ENCODE measurements at regions not wholly inside any gene's neighbourhood (a gene's known extent, or its start where the extent isn't known, plus 50 kb on each side); places are given as distances from the start of the nearest gene placed in this dataset.
"Not testable (repeated sequence)": the region's sequence is repeated elsewhere in the genome, so short reads cannot be mapped to it uniquely, and the experiment has no call there.

DNA sequence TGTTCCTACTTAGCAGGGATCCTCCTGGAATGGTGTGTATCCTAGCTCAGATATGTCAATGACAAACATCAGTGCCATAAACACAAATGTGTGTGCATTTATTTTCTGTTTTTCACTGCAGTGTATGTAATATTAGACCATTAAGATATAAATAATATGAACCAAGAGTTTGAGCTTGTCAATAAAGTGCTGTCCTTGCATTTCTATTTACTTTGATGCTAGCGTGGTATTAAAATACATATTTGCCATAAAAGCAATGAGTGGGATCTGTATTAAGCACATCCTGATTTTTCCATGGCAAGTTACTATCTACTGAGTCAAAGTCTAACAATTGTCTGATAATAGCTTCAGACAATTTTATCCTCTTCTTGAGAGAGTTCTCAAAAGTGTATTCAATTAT, 157.6 kb downstream of the DIRAS2 start:
- Mint-ChIP-seq H3K36me3 (ENCODE audit: insufficient read depth) (peaks cover 5% of the 10 kb centered on the region), H3K9me3 (peaks cover 0 to 5% of the 10 kb centered on the region in 2 donors), H3K27me3 (peaks cover 0 to 45% of the 10 kb centered on the region in 2 donors), H3K4me3 (no peak overlapping the region), H3K4me1 (ENCODE audit: low read depth in 2 of 2) (no peaks in the 10 kb centered on the region), H3K27ac (no peak overlapping the region)
- ATAC-seq (replicated peaks) (no peak), DNase-seq (no peak)

DNA sequence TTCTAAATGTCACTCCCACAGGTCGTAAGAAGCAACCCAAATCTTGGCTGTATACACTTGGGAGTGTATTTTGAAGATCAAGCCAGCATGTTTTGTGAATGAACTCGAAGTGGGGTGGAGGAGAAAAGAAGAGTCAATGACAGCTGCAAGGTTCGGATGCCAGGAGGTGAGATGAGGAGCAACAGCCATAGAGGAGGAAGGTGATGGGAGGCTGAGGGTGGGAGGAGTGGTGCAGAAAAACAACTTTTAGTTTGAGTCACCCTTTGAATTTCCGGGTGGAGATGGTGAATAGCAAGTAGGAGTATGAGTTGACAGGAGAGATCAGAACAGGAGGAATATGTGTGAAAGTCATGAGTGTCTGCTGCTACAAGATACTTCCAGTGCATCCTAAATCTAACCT, 153.6 kb downstream of the DIRAS2 start:
- H3K4me1 Mint-ChIP-seq (ENCODE audit: low read depth in 2 of 2): no peaks in the 10 kb centered on the region
- peaks cover 4 to 42% of the 10 kb centered on the region in 2 donors for H3K27me3 Mint-ChIP-seq
- no peak for ATAC-seq (replicated peaks)

DNA sequence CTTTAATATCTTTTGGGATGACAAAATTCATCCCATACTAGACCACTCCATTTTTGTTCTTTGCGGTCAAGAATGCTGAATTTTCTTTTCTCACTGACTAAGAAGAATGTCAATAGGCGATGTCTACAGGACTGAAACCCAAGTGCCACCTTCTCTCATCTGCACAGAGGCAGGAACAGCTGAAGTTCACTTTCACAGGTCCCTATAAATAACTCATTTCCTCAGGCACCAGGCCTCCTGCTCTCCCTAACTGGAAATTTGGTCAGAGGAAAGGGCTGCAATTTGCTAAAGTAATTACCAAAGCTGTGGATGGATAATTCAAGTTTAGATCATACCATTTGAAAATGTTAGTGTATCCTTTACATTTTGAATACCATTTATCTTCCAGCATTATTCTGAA, 142.9 kb downstream of the DIRAS2 start:
- ATAC-seq (replicated peaks) (no peak), DNase-seq (no peak)
- Mint-ChIP-seq H3K9me3 (peaks cover 3 to 6% of the 10 kb centered on the region in 2 donors), H3K4me3 (no peak overlapping the region), H3K27me3 (peaks cover 0 to 15% of the 10 kb centered on the region in 2 donors), H3K36me3 (ENCODE audit: insufficient read depth) (no peaks in the 10 kb centered on the region), H3K27ac (no peak overlapping the region), H3K4me1 (ENCODE audit: low read depth in 2 of 2) (no peaks in the 10 kb centered on the region)

More for the DNA sequence above, 153.6 kb downstream of the DIRAS2 start:
- DNase-seq: no peak
- H3K36me3 Mint-ChIP-seq (ENCODE audit: insufficient read depth): peaks cover 3% of the 10 kb centered on the region
- peaks cover 5 to 6% of the 10 kb centered on the region in 2 donors for H3K9me3 Mint-ChIP-seq
- no peak overlapping the region for H3K4me3 Mint-ChIP-seq
- no peak overlapping the region for H3K27ac Mint-ChIP-seq

DNA sequence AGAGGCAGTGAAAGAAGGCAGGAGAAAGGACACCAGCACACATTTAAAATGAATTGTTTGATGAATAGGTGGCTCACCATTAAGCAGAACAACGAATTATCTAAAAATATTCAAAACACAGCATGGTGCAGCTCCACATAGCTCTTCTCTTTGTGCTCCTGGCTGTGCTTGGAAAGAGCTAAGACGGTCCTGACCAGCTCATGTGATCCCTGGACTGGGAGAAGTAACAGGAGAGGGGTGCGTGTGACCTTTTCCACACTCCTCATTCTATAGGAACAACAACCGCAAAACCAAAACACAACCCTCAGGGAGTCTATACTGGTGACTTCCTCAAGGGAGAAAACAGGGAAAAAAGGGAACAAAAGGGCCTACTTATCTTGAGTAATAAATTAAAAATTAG, 140.5 kb downstream of the DIRAS2 start:
- no peak overlapping the region for H3K27ac Mint-ChIP-seq
- ATAC-seq (replicated peaks): no peak
- DNase-seq: no peak
- peaks cover 0 to 15% of the 10 kb centered on the region in 2 donors for H3K27me3 Mint-ChIP-seq
- no peaks in the 10 kb centered on the region for H3K4me1 Mint-ChIP-seq (ENCODE audit: low read depth in 2 of 2)
- no peaks in the 10 kb centered on the region for H3K9me3 Mint-ChIP-seq
- H3K4me3 Mint-ChIP-seq: no peak overlapping the region
- no peaks in the 10 kb centered on the region for H3K36me3 Mint-ChIP-seq (ENCODE audit: insufficient read depth)

DNA sequence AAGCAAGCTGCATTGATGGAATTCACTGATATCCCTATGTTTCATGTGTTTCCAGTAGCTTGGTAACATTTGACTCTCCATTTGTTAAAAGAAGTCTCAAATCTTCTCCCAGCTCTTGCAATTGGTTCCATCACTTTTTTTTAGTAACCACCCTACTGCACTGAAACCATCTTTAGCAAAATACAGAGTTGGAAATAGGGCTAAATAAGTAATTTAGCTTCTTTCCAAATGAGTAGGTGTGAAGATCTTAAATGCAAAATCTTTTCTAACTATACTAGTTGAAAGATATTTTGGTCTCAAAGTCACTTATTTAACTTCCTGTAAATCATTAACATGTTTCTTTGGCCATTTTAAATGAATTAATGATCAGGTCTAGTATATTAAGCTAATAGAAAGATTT, 138.1 kb downstream of the DIRAS2 start:
- no peak overlapping the region for H3K27ac Mint-ChIP-seq
- H3K4me1 Mint-ChIP-seq (ENCODE audit: low read depth in 2 of 2): peaks cover 0 to under 1% of the 10 kb centered on the region in 2 donors
- H3K27me3 Mint-ChIP-seq: peaks cover 0 to 7% of the 10 kb centered on the region in 2 donors
- ATAC-seq (replicated peaks): no peak
- H3K9me3 Mint-ChIP-seq: no peaks in the 10 kb centered on the region
- no peaks in the 10 kb centered on the region for H3K36me3 Mint-ChIP-seq (ENCODE audit: insufficient read depth)
- no peak for DNase-seq
- H3K4me3 Mint-ChIP-seq: no peak overlapping the region

DNA sequence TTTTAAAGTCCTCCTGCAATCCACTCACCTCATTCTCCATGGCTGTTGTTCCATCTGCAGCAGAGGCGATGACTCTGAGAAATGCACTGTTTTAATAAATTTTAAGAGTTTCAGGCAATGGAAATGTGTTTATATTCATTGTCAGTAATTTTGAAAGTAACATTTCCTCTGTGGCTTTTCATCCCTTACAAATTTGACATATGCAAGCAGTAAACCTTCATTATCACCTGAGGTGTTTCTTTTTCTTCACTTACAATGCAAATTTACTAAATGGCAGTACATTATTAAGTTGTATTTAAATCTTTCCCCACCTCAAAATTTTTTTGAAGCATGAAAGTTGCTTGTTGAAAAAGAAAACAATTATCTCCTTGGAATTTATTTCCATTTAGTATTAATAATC, 136.9 kb downstream of the DIRAS2 start:
- Mint-ChIP-seq H3K4me1 (ENCODE audit: low read depth in 2 of 2) (peaks cover 0 to 2% of the 10 kb centered on the region in 2 donors), H3K27me3 (peaks cover 0 to 7% of the 10 kb centered on the region in 2 donors), H3K27ac (no peak overlapping the region), H3K36me3 (ENCODE audit: insufficient read depth) (no peaks in the 10 kb centered on the region), H3K9me3 (no peaks in the 10 kb centered on the region), H3K4me3 (no peak overlapping the region)
- ATAC-seq (replicated peaks) (no peak), DNase-seq (no peak)

DNA sequence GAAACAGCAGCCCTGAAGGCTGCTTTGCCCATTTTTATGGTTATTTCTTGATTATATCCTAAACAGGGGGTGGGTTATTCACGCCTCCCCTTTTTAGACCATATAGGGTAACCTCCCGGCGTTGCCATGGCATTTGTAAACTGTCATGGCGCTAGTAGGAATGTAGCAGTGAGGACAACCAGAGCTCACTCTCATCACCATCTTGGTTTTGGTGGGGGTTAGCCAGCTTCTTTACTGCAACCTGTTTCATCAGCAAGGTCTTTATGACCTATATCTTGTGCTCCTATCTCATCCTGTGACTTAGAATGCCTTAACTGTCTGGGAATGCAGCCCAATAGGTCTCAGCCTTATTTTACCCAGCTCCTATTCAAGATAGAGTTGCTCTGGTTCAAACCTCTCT, 136.2 kb downstream of the DIRAS2 start:
- DNase-seq; H3K27ac Mint-ChIP-seq; H3K9me3 Mint-ChIP-seq; H3K36me3 Mint-ChIP-seq (ENCODE audit: insufficient read depth); H3K4me3 Mint-ChIP-seq; ATAC-seq (replicated peaks); H3K4me1 Mint-ChIP-seq (ENCODE audit: low read depth in 2 of 2): not testable (repeated sequence)
- peaks cover 0 to 12% of the 10 kb centered on the region in 2 donors for H3K27me3 Mint-ChIP-seq

DNA sequence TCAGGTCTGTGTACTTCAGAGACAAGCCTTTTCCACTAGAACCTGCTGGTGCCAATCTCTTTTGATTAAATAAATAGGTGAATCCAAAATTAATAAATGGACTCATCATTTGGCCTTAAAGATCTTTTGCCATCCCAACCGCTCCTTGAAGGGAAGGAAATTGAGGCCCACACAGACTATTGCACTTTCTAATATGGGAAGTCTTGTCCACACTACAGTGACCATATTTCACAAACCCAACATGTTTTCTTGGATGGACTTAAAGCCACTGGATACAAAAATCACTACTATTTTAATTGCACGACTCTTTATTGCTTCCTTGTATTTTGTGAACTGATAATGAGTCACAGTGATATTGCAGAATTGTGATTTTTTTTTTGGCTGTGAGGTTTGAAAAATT, 135.0 kb downstream of the DIRAS2 start:
- ATAC-seq (replicated peaks) (no peak), DNase-seq (no peak)
- H3K27ac Mint-ChIP-seq: no peak overlapping the region
- no peaks in the 10 kb centered on the region for H3K36me3 Mint-ChIP-seq (ENCODE audit: insufficient read depth)
- peaks cover 0 to 9% of the 10 kb centered on the region in 2 donors for H3K27me3 Mint-ChIP-seq
- H3K9me3 Mint-ChIP-seq: no peaks in the 10 kb centered on the region
- peaks cover 0 to 2% of the 10 kb centered on the region in 2 donors for H3K4me1 Mint-ChIP-seq (ENCODE audit: low read depth in 2 of 2)
- no peak overlapping the region for H3K4me3 Mint-ChIP-seq

DNA sequence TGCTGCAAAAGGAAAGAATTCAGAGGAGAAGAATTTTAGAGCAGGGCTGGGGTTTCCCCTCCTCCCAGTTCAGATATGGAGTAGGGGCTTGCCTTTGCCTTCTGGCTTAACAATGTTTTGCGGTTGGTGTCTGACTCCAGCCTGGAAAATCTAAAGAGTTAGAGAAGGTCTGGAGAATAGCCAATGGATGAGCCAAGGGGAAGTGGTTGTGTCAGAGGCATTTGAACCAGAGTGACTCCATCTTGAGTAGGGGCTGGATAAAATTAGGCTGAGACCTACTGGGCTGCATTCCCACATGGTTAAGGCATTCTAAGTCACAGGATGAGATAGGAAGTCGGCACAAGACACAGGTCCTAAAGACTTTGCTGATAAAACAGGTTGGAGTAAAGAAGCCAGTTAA, 133.7 kb downstream of the DIRAS2 start:
- Mint-ChIP-seq H3K9me3 (no peaks in the 10 kb centered on the region), H3K27ac (no peak overlapping the region), H3K4me3 (no peak overlapping the region), H3K36me3 (ENCODE audit: insufficient read depth) (no peaks in the 10 kb centered on the region), H3K4me1 (ENCODE audit: low read depth in 2 of 2) (peaks cover 0 to 2% of the 10 kb centered on the region in 2 donors), H3K27me3 (peaks cover 0 to 19% of the 10 kb centered on the region in 2 donors)
- ATAC-seq (replicated peaks) (no peak), DNase-seq (no peak)

DNA sequence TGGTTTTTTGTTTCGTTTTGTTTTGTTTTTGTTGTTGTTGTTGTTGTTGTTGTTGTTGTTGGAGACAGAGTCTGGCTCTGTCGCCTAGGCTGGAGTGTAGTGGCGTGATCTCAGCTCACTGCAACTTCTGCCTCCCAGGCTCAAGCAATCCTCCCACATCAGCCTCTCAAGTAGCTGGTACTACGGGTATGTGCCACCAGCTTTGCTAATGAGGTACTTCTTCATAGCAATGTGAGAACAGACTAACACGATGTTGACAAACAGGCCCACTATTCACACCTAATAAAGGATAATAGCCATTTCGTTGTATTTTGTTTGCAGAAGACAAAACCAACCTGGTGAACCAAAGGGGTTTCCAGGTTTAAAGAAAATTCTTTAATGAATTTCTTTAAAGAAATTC, 130.9 kb downstream of the DIRAS2 start:
- no peak for ATAC-seq (replicated peaks)
- no peak overlapping the region for H3K27ac Mint-ChIP-seq
- no peaks in the 10 kb centered on the region for H3K36me3 Mint-ChIP-seq (ENCODE audit: insufficient read depth)
- H3K4me3 Mint-ChIP-seq: no peak overlapping the region
- no peak for DNase-seq
- H3K4me1 Mint-ChIP-seq (ENCODE audit: low read depth in 2 of 2): peaks cover 0 to 2% of the 10 kb centered on the region in 2 donors
- no peaks in the 10 kb centered on the region for H3K9me3 Mint-ChIP-seq
- H3K27me3 Mint-ChIP-seq: peaks cover 0 to 19% of the 10 kb centered on the region in 2 donors

DNA sequence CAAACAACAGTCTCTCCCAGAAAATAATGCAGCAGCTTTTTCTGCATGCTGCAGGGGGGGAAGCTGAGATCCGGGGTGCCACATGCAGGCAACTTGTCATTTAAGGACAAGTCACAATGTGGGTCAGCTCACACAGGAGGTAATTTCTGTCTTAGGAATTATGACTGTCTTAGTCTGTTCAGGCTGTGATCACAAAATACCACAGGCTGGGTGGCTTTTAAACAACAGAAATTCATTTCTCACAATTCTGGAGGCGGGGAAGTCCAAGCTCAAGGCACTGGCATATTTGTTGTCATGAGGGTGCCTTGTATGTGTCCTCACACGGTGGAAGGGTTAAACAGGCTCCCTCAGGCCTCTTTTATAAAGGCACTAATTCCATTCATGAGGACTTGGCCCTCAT, 127.7 kb downstream of the DIRAS2 start:
- ATAC-seq (replicated peaks): no peak
- DNase-seq: no peak
- Mint-ChIP-seq H3K27ac (no peak overlapping the region), H3K27me3 (peaks cover 0 to 19% of the 10 kb centered on the region in 2 donors), H3K4me1 (ENCODE audit: low read depth in 2 of 2) (no peaks in the 10 kb centered on the region), H3K9me3 (no peaks in the 10 kb centered on the region), H3K4me3 (no peak overlapping the region), H3K36me3 (ENCODE audit: insufficient read depth) (no peaks in the 10 kb centered on the region)

DNA sequence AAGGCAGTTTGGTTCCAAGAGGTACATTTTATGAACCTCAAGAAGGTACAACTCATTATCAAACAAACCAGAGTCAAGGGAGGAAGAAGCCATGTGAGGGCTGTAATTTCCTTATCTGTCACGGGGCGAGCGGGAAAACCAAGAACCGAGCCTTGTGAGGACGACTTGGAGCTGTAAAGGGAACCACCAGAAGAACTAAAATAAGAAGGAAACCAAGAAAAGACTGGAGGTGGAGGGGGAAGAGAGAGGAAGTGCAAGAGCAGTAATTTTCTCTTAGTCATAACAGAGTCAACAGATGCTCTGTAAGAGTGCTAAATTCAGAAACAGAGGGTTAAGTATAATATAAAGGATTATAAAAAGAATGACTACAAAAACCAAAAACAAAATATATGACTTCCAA, 127.1 kb downstream of the DIRAS2 start:
- DNase-seq: no peak
- Mint-ChIP-seq H3K4me3 (no peak overlapping the region), H3K9me3 (no peaks in the 10 kb centered on the region), H3K27ac (no peak overlapping the region), H3K4me1 (ENCODE audit: low read depth in 2 of 2) (no peaks in the 10 kb centered on the region), H3K36me3 (ENCODE audit: insufficient read depth) (no peaks in the 10 kb centered on the region), H3K27me3 (peaks cover 0 to 19% of the 10 kb centered on the region in 2 donors)
- ATAC-seq (replicated peaks): no peak

DNA sequence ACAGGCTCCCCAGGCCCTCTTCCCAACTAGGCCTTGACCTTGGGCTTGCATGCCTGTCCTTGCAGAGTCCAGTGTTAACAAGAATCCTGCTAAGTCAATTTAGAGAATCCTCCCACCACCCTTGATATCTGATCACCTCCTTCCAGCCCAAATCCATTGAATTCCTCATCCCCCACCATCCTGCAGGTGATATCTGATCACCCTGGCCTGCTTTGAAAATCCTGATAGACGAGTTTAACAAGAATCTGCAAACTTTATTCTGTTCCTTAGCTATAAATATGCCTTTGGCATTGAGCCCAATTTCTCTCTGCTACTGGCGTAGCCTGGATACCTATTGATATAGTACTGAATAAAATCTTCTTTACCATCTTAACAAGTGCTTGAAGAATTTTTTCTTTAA, 125.5 kb downstream of the DIRAS2 start:
- H3K9me3 Mint-ChIP-seq: no peaks in the 10 kb centered on the region
- H3K36me3 Mint-ChIP-seq (ENCODE audit: insufficient read depth): no peaks in the 10 kb centered on the region
- peaks cover 7 to 18% of the 10 kb centered on the region in 2 donors for H3K27me3 Mint-ChIP-seq
- H3K27ac Mint-ChIP-seq: no peak overlapping the region
- H3K4me3 Mint-ChIP-seq: no peak overlapping the region
- DNase-seq (no peak), ATAC-seq (replicated peaks) (no peak)
- H3K4me1 Mint-ChIP-seq (ENCODE audit: low read depth in 2 of 2): no peaks in the 10 kb centered on the region

DNA sequence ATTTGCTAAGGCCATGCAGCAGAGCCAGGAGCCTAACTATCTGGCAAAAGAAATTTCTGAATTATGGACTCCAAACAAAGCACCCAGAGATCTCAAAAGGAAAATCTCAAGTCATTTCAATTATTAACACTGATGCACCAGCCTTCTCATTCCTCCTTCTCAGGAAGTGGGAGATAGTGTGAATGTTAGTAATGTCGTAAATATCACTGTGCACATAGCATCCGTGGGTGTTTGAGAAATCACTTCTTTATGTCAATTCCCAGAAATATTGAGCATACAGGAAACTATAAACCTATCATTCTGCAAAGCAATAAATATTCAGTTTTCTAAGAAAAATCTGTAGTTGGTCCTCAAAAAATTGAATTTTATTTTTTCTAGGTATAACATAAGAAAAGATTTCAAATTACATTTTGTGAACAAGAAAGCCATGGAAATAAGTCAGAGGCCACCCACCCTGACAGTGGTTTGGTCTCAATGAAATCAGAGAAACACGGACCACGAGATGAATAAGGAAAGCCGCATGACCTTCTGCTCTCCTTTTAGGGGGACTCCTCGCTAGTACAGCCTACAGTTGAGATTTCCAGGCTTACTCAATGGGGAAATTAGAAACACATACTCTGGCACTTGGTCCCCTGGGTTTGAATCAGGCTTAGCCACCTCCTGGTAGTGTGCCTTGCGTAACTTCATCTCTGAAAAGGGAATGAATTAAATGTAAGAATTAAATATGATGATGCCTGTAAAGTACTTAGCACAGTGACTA, 120.6 kb downstream of the DIRAS2 start:
- no peak for DNase-seq
- H3K27ac Mint-ChIP-seq: no peak overlapping the region
- H3K4me1 Mint-ChIP-seq (ENCODE audit: low read depth in 2 of 2): no peaks in the 10 kb centered on the region
- no peaks in the 10 kb centered on the region for H3K36me3 Mint-ChIP-seq (ENCODE audit: insufficient read depth)
- no peak overlapping the region for H3K4me3 Mint-ChIP-seq
- H3K9me3 Mint-ChIP-seq: no peaks in the 10 kb centered on the region
- H3K27me3 Mint-ChIP-seq: peaks cover 16 to 29% of the 10 kb centered on the region in 2 donors
- no peak for ATAC-seq (replicated peaks)
